ENCODE measurements at regions not wholly inside any gene's neighbourhood (a gene's known extent, or its start where the extent isn't known, plus 50 kb on each side); places are given as distances from the start of the nearest gene placed in this dataset.

- H3K4me3 ChIP-seq (ENCODE audit: low read length): no peak overlapping the region
- no peak overlapping the region for H3K27ac ChIP-seq (ENCODE audit: low read depth, low read length)
- H3K79me2 ChIP-seq (ENCODE audit: control insufficient read depth, low read length): no peaks in the 10 kb centered on the region
- no peaks in the 10 kb centered on the region for H4K20me1 ChIP-seq (ENCODE audit: control insufficient read depth, insufficient read depth, low read depth, low read length)
- H3K9me3 ChIP-seq (ENCODE audit: control insufficient read depth, insufficient read depth, low read length): no peaks in the 10 kb centered on the region
- no peaks in the 10 kb centered on the region for H3K4me1 ChIP-seq (ENCODE audit: control insufficient read depth, low read length)
- no peak overlapping the region for H3K4me2 ChIP-seq (ENCODE audit: low read length)
- TF ChIP-seq CTCF (IDR thresholded peaks at IDR 0.05; ENCODE audit: low read depth, low read length, poor library complexity, severe bottlenecking) (no peak), EZH2phosphoT487 (IDR thresholded peaks at IDR 0.05; ENCODE audit: borderline replicate concordance, low read length) (no peak)
- no peaks in the 10 kb centered on the region for H3K27me3 ChIP-seq (ENCODE audit: control insufficient read depth, low read length)
- no peaks in the 10 kb centered on the region for H3K9me2 ChIP-seq (replicated peaks; ENCODE audit: control insufficient read depth, low read length)
- no peaks in the 10 kb centered on the region for H3F3A ChIP-seq (ENCODE audit: control insufficient read depth, insufficient read depth)
- H3K36me3 ChIP-seq (ENCODE audit: control insufficient read depth, low read length): no peaks in the 10 kb centered on the region
Measured at GRCh38 chr6:84897988-84898594, 133.7 kb upstream of the TBX18 start.

- no peaks in the 10 kb centered on the region for H3K36me3 ChIP-seq (ENCODE audit: control insufficient read depth, low read length)
- no peaks in the 10 kb centered on the region for H3K4me1 ChIP-seq (ENCODE audit: control insufficient read depth, low read length)
- no peaks in the 10 kb centered on the region for H3K79me2 ChIP-seq (ENCODE audit: control insufficient read depth, low read length)
- H3K4me3 ChIP-seq (ENCODE audit: low read length): no peak overlapping the region
- no peaks in the 10 kb centered on the region for H3F3A ChIP-seq (ENCODE audit: control insufficient read depth, insufficient read depth)
- H3K27me3 ChIP-seq (ENCODE audit: control insufficient read depth, low read length): no peaks in the 10 kb centered on the region
- H3K4me2 ChIP-seq (ENCODE audit: low read length): no peak overlapping the region
- no peak for TF ChIP-seq CTCF (IDR thresholded peaks at IDR 0.05; ENCODE audit: low read depth, low read length, poor library complexity, severe bottlenecking)
- no peaks in the 10 kb centered on the region for H3K9me2 ChIP-seq (replicated peaks; ENCODE audit: control insufficient read depth, low read length)
- no peak overlapping the region for H3K27ac ChIP-seq (ENCODE audit: low read depth, low read length)
- H3K9me3 ChIP-seq (ENCODE audit: control insufficient read depth, insufficient read depth, low read length): no peaks in the 10 kb centered on the region
- no peaks in the 10 kb centered on the region for H4K20me1 ChIP-seq (ENCODE audit: control insufficient read depth, insufficient read depth, low read depth, low read length)
Measured at GRCh38 chr6:84897011-84897410, 132.6 kb upstream of the TBX18 start.

- Histone ChIP-seq H3K36me3 (ENCODE audit: control insufficient read depth, low read length) (no peaks in the 10 kb centered on the region), H3K27ac (ENCODE audit: low read depth, low read length) (no peak overlapping the region), H3K4me3 (ENCODE audit: low read length) (no peak overlapping the region), H3K9me2 (replicated peaks; ENCODE audit: control insufficient read depth, low read length) (no peaks in the 10 kb centered on the region), H3K79me2 (ENCODE audit: control insufficient read depth, low read length) (no peaks in the 10 kb centered on the region), H3K4me2 (ENCODE audit: low read length) (no peak overlapping the region), H3K9me3 (ENCODE audit: control insufficient read depth, insufficient read depth, low read length) (no peaks in the 10 kb centered on the region), H3F3A (ENCODE audit: control insufficient read depth, insufficient read depth) (no peaks in the 10 kb centered on the region), H3K4me1 (ENCODE audit: control insufficient read depth, low read length) (no peaks in the 10 kb centered on the region), H3K27me3 (ENCODE audit: control insufficient read depth, low read length) (no peaks in the 10 kb centered on the region), H4K20me1 (ENCODE audit: control insufficient read depth, insufficient read depth, low read depth, low read length) (no peaks in the 10 kb centered on the region)
- TF ChIP-seq CTCF (IDR thresholded peaks at IDR 0.05; ENCODE audit: low read depth, low read length, poor library complexity, severe bottlenecking) (no peak), EZH2phosphoT487 (IDR thresholded peaks at IDR 0.05; ENCODE audit: borderline replicate concordance, low read length) (no peak)
Measured at GRCh38 chr6:84892671-84893070, 128.3 kb upstream of the TBX18 start.

Data from DOHH2 (cell line).